Body of pancreas (tissue), 4 donors: ENCODE measurements at regions not wholly inside any gene's neighbourhood (a gene's known extent, or its start where the extent isn't known, plus 50 kb on each side); places are given as distances from the start of the nearest gene placed in this dataset.
"Not testable (repeated sequence)": the region's sequence is repeated elsewhere in the genome, so short reads cannot be mapped to it uniquely, and the experiment has no call there.

Experiments
- ATAC-seq: fragments of 150-250 bp; one replicate; pipeline ENCODE4 v1.9.1; 2016
- DNase-seq, 4 donors: peaks; one replicate each; pipeline ENCODE4 v3.0.0-alpha.2; 2019
- H3K27ac ChIP-seq, 4 donors: fragments of 200-600 bp; sonication (generic); 1 replicate in 3 of 4; 2 replicates in 1 of 4; pipeline versions ENCODE4 v1.5.1 to v1.6.1; 2016 to 2019; ENCODE audit warnings: mild to moderate bottlenecking in 1 of 4, mixed read lengths in 1 of 4, moderate library complexity in 1 of 4
- H3K27me3 ChIP-seq, 2 donors: fragments of 200-600 bp; sonication (generic); one replicate each; pipeline ENCODE4 v1.6.0; 2016; ENCODE audit warnings: mild to moderate bottlenecking in 1 of 2
- H3K36me3 ChIP-seq, 2 donors: fragments of 200-600 bp; sonication (generic); replicated peaks in 1 of 2; 2 replicates each; pipeline ENCODE4 v1.5.1; 2016; ENCODE audit warnings: low read depth in 2 of 2; ENCODE audit not compliant: insufficient read depth in 1 of 2
- H3K4me1 ChIP-seq: fragments of 200-600 bp; sonication (generic); one replicate; pipeline ENCODE4 v1.6.0; 2016
- H3K4me3 ChIP-seq, 2 donors: fragments of 200-600 bp; sonication (generic); 1 replicate in 1 of 2; 2 replicates in 1 of 2; pipeline ENCODE4 v1.5.1; 2016 to 2019
- H3K9me3 ChIP-seq, 3 donors: fragments of 200-600 bp; sonication (generic); 1 replicate in 2 of 3; 2 replicates in 1 of 3; pipeline ENCODE4 v1.5.1; 2016
- CTCF ChIP-seq, 7 experiments: fragments of 450-650 bp in 4 of 7; fragments of 200-600 bp in 3 of 7; sonication (generic) in 3 of 7; IDR thresholded peaks; one replicate each; pipeline ENCODE4 v1.5.1; 2016 to 2019; ENCODE audit warnings: antibody characterized with exemption in 7 of 7
- POLR2A ChIP-seq, 3 donors: fragments of 450-650 bp; IDR thresholded peaks; one replicate each; pipeline ENCODE4 v1.6.1; 2016; ENCODE audit warnings: antibody characterized with exemption in 3 of 3, mild to moderate bottlenecking in 2 of 3
- WGBS, 2 donors: methylation state at CpG; one replicate each; pipeline ENCODE4 v1.1.5; 2017; 5-methylcytosine and 5-hydroxymethylcytosine counted together
- intact Hi-C: fragments of 100-400 bp; cut with DNase I; formaldehyde crosslinking; loops from one replicate; pipeline ENCODE4 v1.15.1; 2023

- Histone ChIP-seq H3K4me3 (no peak overlapping the region), H3K36me3 (no peaks in the 10 kb centered on the region), H3K27ac (no peak overlapping the region), H3K4me1 (no peaks in the 10 kb centered on the region), H3K9me3 (no peaks in the 10 kb centered on the region), H3K27me3 (no peaks in the 10 kb centered on the region)
- no peak for TF ChIP-seq POLR2A (IDR thresholded peaks at IDR 0.05)
- TF ChIP-seq CTCF (IDR thresholded peaks at IDR 0.05) = no peak
- WGBS, 2 donors = 67 to 75% methylated on average over 1 of the region's 1 CpG
- intact Hi-C loops = no loop called here
- DNase-seq = no peak
- no peak for ATAC-seq
Measured at GRCh38 chr10:108966411-108966810, 956.9 kb downstream of the XPNPEP1 start.

GRCh38 chr10:108966005-108966404, 957.3 kb downstream of the XPNPEP1 start:
- Histone ChIP-seq H3K4me3 (no peak overlapping the region), H3K36me3 (no peaks in the 10 kb centered on the region), H3K27me3 (no peaks in the 10 kb centered on the region), H3K27ac (no peak overlapping the region), H3K9me3 (no peaks in the 10 kb centered on the region), H3K4me1 (no peaks in the 10 kb centered on the region)
- ATAC-seq = no peak
- TF ChIP-seq CTCF (IDR thresholded peaks at IDR 0.05) (no peak), POLR2A (IDR thresholded peaks at IDR 0.05) (no peak)
- intact Hi-C loops = no loop called here
- no peak for DNase-seq

GRCh38 chr10:108962172-108962571, 961.1 kb downstream of the XPNPEP1 start:
- TF ChIP-seq POLR2A (IDR thresholded peaks at IDR 0.05) (no peak), CTCF (IDR thresholded peaks at IDR 0.05) (no peak)
- no peaks in the 10 kb centered on the region for H3K27me3 ChIP-seq
- no peaks in the 10 kb centered on the region for H3K9me3 ChIP-seq
- intact Hi-C loops = no loop called here
- no peak for ATAC-seq
- H3K36me3 ChIP-seq = no peaks in the 10 kb centered on the region
- no peak overlapping the region for H3K27ac ChIP-seq
- H3K4me1 ChIP-seq = no peaks in the 10 kb centered on the region
- no peak overlapping the region for H3K4me3 ChIP-seq
- DNase-seq = no peak

- TF ChIP-seq POLR2A (IDR thresholded peaks at IDR 0.05) (no peak), CTCF (IDR thresholded peaks at IDR 0.05) (no peak)
- 55 to 68% methylated on average over 3 of the region's 3 CpGs for WGBS, 2 donors
- intact Hi-C loops = no loop called here
- DNase-seq (peak in 1 of 4 donors; percentile 17), ATAC-seq (no peak)
- Histone ChIP-seq H3K27me3 (no peaks in the 10 kb centered on the region), H3K4me1 (no peaks in the 10 kb centered on the region), H3K27ac (no peak overlapping the region), H3K9me3 (no peaks in the 10 kb centered on the region), H3K36me3 (no peaks in the 10 kb centered on the region), H3K4me3 (no peak overlapping the region)
Measured at GRCh38 chr10:108957681-108958080, 965.6 kb downstream of the XPNPEP1 start.

GRCh38 chr10:108956149-108956548, 967.2 kb downstream of the XPNPEP1 start:
- TF ChIP-seq CTCF (IDR thresholded peaks at IDR 0.05) = no peak
- TF ChIP-seq POLR2A (IDR thresholded peaks at IDR 0.05) = no peak

GRCh38 chr10:108920029-108920428, 1003.3 kb downstream of the XPNPEP1 start:
- H3K4me1 ChIP-seq, H3K27me3 ChIP-seq, H3K4me3 ChIP-seq, H3K36me3 ChIP-seq, intact Hi-C loops, H3K9me3 ChIP-seq, DNase-seq, H3K27ac ChIP-seq, ATAC-seq: not testable (repeated sequence)

More at GRCh38 chr10:108956149-108956548, 967.2 kb downstream of the XPNPEP1 start:
- intact Hi-C loops = no loop called here
- Histone ChIP-seq H3K27ac (no peak overlapping the region), H3K36me3 (no peaks in the 10 kb centered on the region), H3K4me1 (no peaks in the 10 kb centered on the region), H3K4me3 (no peak overlapping the region), H3K9me3 (no peaks in the 10 kb centered on the region), H3K27me3 (no peaks in the 10 kb centered on the region)
- no peak for ATAC-seq
- 85 to 92% methylated on average over 1 of the region's 1 CpG for WGBS, 2 donors
- DNase-seq = no peak
